Breast epithelium (tissue), 3 donors: ENCODE measurements at regions not wholly inside any gene's neighbourhood (a gene's known extent, or its start where the extent isn't known, plus 50 kb on each side); places are given as distances from the start of the nearest gene placed in this dataset.

Source experiments
- CTCF ChIP-seq, 3 donors: fragments of 450-650 bp; IDR thresholded peaks; one replicate each; pipeline ENCODE4 v1.5.1; 2016 to 2017; ENCODE audit warnings: antibody characterized with exemption in 3 of 3, mild to moderate bottlenecking in 3 of 3, moderate library complexity in 3 of 3
- POLR2A ChIP-seq: fragments of 450-650 bp; IDR thresholded peaks from one replicate; pipeline ENCODE4 v1.6.1; 2016; ENCODE audit warnings: antibody characterized with exemption, mild to moderate bottlenecking, moderate library complexity
- POLR2AphosphoS5 ChIP-seq, 3 donors: sonication (generic); formaldehyde crosslinking; IDR thresholded peaks; one replicate each; pipeline ENCODE4 v1.6.1; 2017; ENCODE audit warnings: antibody characterized with exemption in 3 of 3

DNA sequence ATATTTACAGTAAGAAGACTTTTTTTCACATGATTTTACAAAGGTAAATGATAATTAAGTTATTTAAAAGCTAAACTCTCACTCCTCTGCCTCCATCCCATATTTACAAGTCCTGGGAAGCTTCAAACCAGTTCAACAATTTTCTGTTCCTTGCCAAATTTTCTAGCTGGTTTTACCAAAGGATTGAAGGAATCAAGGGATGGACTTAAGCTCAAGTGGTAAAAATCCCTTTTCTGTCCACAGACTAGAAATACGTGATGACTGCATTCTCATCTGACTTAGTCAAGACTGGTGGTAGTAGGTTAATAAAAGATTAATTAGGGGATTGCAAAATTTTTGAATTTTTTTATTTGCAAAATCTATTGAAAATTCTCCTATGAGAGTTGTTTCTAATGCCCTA lies 297.3 kb downstream of the MTX2 start:
- TF ChIP-seq POLR2A (no peak), CTCF (IDR thresholded peaks at IDR 0.05) (no peak), POLR2AphosphoS5 (IDR thresholded peaks at IDR 0.05) (no peak)
